NCI-H748 treated with DMSO at 0.1 percent for 48 hours (cell line): ENCODE measurements at regions not wholly inside any gene's neighbourhood (a gene's known extent, or its start where the extent isn't known, plus 50 kb on each side); places are given as distances from the start of the nearest gene placed in this dataset.
"Not testable (repeated sequence)": the region's sequence is repeated elsewhere in the genome, so short reads cannot be mapped to it uniquely, and the experiment has no call there.

Source experiments
- DNase-seq: peaks from one replicate; lab custom pipeline; 2025; lab: John Stamatoyannopoulos, UW

DNA sequence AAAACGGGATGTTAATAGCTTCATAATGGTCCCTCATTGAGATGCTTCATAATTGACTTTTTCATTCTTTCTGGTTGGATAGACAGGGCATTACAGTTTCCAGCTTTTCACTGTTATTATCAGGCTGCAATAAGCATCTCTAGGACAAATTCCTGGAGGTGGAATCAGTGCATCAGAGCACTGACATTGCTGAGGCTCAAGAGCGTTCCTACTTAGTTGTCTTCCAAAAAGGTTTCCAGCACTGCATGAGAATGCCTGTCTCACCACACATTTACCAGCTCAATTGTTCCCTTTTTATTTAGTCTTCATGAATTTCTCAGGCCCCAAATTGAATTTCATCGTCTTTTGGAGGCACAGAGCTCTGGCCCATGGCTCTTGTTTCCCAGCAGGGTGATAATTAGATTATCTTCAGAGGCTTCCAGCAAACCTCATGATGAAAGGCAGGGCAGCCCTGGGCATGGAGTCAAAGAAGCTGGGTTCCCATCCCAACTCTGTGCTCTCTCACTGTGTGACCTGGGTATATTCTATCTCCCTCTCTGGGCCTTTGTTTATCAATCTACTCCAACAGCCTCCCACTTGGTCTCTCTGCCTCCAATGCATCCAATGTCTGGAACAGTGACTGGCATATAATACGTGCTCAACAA is 451.4 kb downstream of the PTPRU start:
- DNase-seq = no peak

DNA sequence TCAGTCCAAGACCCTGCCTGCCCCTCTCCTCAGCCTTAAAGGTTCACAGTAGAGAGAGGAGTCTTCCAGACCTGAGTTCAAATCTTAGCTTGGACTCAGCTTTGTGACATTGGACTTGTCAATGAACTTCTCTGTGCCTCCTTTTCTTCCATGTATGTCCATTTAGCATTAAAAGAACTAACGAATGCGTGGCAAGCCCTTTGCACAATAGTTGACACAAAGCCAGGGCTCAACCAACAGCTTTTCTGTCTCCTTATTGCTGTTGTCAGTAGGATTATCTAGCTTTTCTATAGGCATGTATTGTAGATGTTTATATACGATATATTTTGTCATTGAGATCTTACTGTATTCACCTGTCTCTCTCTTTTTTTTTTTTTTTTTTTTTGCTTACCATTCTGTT is 450.8 kb downstream of the PTPRU start:
- DNase-seq = no peak

DNA sequence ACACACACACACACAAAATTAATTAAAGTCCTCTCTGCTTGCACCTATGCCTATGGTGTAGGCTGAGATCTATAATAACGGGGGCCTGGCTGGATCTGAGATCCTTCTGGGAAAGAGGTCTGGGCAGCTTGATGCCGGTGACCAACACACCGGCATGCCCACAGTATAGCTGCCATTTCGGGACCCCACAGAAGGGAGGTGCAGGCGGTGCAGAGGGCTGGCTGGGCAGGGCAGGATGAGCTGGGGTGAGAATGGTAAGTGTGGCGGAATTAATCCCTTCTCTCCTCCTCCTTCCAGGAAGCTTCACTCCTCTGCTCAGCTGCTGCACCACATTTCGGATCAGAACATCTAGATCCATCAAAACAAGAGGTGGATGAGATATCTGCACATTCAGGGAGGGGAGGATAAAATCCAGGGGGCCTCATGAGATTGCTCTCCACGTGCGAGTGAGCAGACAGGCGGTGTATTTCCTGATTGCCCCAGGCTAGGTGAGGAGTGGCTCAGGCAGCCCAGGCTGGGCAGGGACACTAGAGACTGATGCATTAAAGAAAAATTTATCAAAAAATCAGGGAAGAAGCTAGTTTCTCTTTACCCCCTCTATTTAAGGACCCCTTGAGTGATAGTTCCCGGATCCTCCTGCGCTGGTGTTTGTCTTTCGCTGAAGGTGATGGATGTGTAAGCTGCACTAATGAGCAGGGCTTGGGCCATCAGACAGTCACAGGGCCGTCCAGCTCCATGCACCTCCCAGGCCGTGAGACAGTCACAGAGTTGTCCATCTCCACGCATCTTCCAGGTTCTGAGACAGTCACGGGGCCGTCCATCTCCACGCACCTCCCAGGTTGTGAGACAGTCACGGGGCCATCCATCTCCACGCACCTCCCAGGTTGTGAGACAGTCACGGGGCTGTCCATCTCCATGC is 449.9 kb downstream of the PTPRU start:
- no peak for DNase-seq

DNA sequence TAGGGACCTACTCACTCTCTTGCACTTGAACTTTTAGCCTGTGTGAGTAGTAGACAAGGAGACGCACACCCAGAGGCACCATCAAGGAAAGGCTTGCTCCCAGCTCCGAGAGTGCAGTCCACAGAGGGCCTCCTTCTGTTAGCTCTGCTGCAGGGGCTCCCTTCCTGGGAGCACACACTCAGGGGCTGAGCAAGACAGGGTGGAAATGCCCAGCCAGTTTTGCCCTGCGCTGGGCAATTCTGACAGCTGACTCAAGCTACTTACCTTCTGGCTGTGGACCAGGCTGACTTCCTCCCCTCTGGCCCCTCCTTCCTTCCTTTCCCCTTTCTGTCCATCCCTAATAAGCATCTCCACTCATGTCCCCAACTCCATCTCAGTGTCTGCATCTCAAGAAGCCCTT is 449.1 kb downstream of the PTPRU start:
- DNase-seq = no peak

DNA sequence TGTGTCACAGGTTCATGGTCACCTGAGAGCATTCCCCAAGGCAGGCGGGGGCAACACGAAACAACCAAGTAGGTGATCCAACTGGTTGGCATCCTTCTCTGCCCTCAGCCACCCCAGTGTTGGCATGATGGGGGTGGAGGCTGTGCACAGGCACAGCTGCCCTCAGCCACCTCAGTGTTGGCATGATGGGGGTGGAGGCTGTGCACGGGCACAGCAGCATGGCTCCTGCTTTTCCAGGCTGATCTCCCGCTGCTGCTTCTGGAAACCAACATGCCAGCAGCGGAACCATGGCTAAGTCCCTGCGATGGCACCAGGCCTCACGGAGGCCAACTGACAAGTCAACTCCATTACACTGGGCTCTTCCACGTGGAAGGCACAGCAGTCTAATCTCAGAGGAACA is 447.8 kb downstream of the PTPRU start:
- no peak for DNase-seq

DNA sequence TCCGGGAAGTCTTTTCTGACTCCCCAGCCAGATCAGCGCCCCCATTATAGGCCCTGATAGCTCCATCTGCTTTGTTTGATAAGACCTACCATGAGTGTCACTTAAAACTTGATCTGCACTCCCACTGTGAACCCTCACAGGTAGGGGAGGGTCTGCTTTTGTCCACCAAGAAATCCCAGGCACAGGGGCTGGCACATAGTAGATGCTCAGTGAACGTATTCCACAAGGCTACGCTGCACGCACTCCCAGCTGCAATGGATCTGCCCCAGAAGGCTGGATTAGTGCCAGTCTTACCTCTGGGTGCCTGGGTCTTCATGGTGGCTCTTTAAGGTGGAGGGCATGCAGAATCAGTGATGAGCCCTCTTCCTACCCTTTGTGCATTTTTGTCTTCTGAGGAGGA is 447.1 kb downstream of the PTPRU start:
- DNase-seq = no peak

DNA sequence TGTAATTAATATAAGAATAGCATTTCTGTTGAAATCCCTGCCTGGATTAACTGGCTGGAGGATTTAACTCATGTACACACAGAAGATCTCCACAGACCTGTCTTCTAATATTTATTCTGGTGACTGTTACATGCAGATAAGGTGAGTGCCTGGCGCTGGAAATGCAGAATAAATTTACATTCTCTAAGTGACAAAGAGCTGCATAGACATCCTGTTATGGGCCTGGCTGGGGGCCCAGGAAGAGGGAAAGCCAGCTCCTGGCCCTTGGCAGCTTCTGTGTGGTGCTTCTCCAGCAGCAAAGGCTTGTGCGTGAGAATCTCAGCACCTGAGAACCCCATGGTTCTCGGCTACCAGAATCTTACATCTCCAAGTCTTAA is 446.6 kb downstream of the PTPRU start:
- DNase-seq = no peak

DNA sequence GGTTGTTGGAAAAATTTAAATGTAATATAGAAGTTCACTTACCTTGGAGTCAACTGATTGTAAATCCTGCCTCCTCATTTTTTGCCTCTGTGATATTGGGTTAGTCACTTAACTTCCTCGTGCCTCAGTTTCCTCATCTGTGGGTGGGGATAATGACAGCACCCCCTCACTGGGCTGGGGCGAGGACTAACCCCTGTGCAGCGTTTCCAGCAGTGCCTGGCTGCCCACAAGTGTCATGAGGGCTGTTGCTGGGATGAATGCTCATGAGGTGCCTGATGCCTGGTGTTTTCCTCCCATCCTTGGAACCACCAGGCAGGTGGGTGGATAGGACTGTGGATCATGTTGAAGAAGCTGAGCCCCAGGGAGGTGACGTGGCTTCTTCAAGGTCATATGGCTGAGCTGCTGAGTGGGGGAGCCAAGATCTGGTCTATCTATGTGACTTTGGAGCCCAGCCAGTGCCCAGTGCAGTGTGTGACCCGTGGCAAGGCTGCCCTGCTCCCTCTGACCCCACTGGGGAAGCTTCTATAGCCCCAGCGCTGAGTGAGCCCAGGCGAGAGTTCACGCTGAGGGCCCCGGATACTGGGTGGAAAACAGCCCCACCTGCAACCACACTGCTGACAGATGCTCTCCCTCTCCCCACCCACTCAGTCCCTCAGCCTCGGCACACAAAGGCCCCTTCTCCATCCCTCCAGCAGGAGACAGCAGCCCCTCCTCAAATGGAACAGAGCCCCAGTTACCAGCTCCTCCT is 446.0 kb downstream of the PTPRU start:
- no peak for DNase-seq

DNA sequence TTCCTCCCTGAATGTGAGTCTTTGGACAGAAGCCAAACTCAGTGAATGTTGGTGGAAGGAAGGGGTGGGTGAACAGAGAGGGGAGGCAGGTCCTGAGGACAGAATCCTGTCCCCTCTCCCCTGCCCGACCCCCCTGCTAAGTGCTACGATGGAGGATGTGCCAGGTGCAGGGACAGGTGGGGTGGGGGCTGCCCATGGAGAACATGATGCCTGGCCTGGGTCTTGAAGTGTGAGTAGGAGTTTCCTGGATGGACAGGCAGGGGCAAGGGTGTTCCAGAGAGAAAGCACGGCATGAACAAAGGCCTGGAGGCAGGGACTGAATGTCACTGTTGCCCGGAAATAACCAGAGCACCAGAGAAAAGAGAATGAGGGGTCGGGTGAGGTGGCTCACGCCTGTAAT is 445.1 kb downstream of the PTPRU start:
- DNase-seq = not testable (repeated sequence)

DNA sequence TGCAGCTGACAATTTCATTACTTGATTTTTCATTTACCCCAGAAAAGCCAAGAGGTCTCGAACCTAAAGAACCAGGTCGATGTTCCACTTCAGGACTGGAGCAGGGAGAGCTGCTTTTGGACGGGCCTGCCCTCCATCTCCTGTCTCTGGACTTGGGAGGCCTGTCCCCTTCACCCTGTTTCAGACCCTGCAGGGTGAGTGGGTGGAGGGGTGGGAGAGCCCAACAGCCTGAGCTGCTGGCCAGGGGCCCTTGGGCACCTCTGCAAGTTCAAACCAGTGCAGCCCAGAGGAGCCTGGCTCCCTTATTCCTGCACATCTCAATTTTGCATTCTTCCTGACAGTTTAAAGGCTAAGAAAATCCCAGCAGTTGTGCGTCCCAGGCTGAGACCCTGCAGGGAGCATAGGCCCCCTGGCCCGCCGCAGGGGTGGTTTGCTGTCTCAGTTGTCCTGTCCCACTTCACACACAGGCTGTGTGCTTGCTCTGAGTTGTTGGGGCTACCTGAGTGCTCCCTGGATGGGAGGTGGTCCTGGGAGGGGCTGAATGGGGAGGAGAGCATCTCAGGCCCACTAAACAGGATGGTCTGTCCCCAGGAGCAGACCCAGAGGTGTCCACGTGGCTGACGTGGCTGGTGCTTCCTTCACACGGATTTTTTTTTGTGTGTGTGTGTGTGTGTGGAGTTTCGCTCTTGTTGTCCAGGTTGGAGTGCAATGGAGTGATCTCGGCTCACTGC is 443.7 kb downstream of the PTPRU start:
- DNase-seq = no peak

DNA sequence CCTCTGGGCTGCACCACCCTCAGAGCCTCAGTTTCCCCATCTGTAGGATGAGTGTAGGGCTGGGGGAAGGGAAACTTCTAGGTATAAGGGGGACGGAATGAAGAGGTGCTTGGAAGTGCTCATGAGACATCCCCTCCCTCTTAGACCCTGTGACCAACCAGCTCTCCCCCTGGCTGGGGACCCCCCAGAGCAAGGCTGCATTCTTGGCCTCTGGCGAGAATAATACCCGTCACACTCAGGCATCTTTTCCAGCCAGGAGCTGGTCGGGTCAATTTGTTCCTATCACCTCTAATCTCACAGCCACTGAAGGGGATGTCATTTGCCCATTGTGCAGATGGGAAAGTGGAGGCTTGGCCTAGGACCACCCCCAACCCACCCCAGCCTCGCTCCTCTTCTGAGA is 443.0 kb downstream of the PTPRU start:
- DNase-seq = no peak

DNA sequence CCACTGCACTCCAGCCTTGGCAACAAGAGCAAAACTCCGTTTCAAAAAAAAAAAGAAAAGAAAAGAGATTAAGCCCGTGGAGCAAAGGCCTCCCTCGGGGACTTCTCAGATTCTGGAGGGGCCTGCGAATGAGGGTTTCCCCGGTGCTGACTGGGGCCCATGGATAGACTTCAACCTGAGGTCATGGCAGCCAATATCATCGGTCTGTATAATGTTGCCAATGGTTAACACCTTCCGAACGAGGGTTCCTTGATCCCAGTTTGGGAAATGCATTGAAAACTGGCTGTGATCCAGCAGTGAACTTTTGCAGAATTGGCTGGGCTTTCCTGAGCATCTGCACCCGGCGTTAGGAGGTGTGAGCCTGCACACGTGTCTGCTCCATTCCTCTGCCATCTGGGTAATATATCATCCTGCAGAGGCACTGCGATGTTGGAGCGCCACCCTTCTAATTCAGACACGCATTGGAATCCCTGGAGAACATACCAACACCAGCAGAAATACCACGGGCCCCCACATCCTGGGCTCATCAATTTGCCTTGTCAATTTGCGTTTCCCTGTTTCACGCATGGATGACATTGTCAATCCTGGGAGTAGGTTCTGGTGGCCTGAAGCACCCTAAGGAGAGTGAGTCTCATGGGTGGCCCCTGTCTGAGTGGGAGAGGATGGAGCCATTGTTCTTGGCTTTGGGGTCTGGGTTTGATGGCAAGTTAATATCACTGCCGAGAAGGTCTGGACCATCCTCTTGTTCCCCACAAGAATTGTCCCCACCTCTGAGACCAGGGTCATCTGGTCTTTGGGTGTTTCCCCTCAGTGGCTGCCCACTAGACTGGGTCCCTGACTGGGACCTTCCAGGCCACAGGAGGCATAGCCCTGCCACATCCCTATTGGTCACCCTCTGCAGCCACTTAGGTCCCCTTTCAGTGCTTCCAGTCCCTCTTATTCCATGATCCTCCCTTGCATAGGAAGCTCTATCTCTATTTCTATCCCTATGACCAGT is 441.0 kb downstream of the PTPRU start:
- DNase-seq = no peak

DNA sequence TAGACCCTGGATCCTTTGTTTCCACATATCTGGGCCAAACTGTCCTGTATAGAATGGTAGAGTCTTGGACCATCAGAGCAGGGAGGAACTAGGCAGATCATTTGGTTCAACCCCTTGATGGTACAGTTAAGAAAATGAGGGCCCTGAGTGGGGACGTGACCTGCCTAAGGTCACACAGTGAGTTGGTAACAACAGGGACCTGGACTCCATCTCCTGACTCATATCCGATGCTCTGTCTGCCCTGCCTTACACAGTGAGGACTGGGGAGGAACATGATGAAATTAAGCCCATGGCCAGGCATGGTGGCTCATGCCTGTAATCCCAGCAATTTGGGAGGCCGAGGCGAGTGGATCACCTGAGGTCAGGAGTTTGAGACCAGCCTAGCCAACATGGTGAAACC is 440.2 kb downstream of the PTPRU start:
- no peak for DNase-seq

DNA sequence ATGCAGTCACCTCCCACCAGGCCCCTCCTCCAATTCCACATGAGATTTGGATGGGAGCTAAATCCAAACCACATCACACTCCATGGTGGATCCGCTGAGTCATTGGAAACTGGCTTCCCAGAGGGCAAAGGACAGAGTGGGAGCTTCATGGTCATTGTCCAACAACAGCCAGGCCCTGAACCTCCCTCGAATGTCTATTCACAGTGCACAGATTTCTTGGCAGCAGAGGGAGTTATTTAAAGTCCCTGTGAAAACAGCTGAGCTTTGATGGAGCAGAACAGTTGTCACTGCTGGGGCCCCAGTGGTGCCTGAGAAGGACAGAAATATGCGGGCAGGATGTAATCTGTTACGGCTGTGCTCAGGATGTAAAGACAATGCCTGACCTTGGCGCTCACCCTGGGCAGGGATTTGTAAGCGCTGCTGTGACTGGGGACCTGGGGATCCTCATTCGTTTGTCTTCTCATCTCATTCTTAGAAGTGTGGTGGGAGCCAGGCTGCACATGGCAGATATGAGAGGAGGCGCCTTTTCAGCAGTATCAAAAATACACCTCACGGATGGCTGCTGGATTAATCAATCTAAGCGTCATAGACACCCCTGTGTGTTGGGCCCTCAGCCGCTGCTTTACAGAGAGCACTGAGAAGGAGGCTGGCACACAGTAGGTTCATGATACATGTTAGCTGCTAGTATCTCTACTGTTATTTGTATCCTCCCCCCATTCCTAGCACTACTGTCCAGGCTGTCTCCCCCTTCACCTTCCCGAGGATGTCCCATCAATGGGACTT is 439.4 kb downstream of the PTPRU start:
- no peak for DNase-seq

DNA sequence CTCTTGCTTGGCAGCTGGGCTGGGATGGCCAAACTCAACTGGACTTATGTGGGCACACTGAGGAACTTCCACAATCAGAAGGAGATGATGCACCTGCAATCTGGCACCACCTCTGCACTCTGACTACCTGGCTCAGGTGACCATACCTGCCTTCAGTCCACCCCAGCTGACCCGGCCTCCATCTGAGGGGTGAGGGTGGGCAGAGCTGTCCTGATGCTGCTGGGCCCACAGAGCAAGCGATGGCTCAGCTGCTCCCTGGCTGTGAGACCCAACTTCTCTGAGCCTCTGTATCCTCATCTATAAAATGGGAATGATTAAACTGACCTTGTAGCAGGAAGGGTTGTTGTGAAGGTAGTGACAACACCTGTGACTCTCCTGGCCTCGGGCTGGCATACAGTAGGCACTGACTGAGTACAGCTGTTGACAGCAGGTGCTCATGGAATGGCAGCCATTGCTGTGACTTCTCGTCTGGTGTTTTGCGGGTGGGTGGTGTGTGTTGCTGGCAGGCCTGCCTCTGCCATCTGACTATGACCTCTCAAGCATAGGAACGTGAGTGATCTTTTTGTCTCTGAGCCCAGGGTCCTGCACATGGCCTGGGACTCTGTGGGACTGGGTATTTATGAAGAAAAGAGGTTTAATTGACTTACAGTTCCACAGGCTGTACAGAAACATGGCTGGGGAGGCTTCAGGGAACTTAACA is 438.5 kb downstream of the PTPRU start:
- no peak for DNase-seq

DNA sequence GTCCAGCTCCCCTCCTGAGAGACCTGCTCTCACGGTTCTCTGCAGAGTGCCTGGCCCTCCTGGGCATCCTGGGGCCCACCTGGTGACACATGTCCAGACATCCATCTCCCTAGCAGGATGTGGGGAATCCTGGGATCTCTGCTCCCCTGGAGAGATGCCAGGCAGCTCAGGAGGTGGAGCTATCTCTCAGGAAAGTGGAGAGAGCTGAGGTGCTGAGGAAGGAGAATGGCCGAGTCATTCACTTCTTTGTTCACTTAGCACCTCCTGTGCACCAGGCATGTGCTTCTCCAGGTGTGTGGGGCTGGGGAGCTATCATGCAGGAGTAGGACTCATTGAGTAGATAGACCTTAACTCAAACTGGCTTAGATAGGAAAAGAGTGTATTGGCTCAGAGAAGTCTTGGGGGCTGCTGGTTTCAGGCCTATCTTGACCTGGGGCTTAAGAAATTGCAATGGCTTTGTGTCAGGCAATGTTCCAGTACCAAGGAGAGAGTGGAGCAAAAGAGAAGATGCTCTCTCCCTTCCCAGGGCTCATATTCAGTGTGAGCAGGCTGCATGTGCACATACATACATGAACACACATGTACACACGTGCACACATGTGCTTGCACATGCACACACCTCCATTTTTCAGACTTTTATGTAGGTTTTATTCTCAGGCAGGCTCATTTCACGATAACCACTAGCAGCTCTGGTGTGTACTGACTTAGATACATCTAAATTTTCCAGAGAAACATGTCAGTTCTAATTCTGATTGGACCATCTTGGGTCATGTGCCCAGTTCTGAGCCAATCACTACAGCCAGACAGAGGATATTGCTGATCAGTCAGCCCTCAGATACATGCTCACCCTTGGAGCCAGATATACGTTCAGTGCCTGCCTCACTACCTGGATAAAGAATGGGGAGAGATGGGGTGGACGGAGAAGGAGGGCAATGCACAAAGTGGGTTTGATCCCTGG is 437.6 kb downstream of the PTPRU start:
- DNase-seq = no peak

DNA sequence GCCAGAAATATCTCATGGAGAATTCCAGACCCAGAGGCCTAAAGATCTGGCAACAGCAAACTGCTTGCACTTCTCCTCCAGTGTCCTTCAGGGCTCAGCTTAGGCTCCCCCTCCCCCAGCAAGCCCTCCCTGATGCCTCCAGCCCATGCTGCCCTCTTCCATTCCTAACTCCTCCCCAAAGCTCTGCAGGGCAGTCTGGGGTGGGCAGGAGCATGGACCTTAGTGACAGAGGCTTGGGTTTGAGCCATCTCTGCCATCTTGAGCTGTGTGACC is 436.8 kb downstream of the PTPRU start:
- DNase-seq = no peak

DNA sequence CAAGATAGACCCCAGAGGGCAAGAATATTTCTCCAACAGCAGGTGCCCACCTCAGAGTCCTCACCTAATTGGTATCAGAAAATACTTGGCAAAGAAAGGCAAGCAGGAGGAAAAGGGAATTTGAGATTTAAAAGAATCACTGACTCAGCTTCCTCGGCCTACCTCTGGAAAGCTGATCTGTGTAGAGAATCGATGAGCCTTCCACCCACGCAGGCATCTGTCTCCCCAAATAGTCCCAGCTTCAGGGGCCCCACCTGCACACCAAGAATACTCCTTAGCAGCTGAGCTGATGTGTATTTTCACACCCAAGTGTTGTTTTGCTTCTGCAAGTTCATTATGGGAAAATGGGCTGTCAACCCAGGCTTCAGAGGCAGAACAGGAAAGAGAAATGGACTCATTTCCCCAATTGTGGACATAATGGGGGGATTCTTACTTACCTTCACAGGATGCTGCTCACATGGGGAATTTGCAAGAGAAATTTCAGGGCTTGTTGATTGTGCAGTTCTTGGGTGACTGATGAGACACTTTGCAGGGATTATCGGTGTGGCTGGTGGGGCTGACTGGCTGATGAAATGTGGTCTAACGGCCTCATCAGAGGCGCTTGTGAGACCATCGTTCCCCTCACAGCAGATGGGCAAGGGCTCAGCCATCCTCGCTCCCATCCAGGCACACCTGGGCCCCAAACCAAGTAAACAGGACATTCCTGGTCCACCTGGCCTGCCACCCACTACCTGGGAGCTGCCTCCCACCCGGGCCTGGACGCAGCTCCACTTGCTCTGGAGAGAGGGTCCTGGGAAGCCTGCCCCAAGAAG is 436.3 kb downstream of the PTPRU start:
- DNase-seq = no peak
